ENCODE measurements at regions not wholly inside any gene's neighbourhood (a gene's known extent, or its start where the extent isn't known, plus 50 kb on each side); places are given as distances from the start of the nearest gene placed in this dataset.

GRCh38 chr6:146886587-146887446 is 288.0 kb downstream of the ADGB start:
- DNase-seq = no peak

DNA sequence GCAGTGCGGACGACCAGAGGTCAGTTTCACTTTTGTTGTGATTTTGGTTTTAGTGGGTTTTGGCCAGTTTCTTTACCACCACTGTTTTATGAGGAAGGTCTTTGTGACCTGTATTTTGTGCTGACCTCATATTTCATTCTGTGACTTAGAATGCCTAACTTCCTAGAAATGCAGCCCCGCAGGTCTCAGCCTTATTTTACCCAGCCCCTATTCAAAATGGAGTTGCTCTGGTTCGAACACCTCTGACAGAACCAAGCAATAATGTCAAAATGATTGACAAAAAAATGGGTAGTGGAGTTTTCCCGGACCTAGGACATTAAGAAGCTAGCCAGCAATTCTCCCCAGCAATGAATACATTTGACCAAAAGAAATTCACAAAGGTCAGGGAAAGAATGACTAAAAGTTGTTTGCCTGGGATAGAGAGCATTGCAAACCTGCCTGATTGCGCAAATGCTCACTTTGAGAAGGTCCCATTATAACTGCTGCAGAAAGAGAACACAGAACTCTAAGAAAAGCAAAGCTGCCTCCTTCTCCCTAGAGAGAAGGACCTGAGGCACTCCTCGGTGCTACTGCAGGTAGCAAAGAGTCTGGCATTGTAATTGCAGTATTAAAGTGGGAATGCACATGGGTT is 288.8 kb downstream of the ADGB start:
- no peak for DNase-seq

GRCh38 chr6:146889303-146889702 is 290.5 kb downstream of the ADGB start:
- DNase-seq = no peak

- no peak for DNase-seq
These were observed 291.4 kb downstream of the ADGB start for GRCh38 chr6:146890172-146890571.

GRCh38 chr6:146890644-146891434 is 292.1 kb downstream of the ADGB start:
- no peak for DNase-seq

- no peak for DNase-seq
These were observed 293.0 kb downstream of the ADGB start for GRCh38 chr6:146891615-146892265.

- DNase-seq = no peak
These were observed 293.5 kb downstream of the ADGB start for GRCh38 chr6:146892283-146892612.

DNA sequence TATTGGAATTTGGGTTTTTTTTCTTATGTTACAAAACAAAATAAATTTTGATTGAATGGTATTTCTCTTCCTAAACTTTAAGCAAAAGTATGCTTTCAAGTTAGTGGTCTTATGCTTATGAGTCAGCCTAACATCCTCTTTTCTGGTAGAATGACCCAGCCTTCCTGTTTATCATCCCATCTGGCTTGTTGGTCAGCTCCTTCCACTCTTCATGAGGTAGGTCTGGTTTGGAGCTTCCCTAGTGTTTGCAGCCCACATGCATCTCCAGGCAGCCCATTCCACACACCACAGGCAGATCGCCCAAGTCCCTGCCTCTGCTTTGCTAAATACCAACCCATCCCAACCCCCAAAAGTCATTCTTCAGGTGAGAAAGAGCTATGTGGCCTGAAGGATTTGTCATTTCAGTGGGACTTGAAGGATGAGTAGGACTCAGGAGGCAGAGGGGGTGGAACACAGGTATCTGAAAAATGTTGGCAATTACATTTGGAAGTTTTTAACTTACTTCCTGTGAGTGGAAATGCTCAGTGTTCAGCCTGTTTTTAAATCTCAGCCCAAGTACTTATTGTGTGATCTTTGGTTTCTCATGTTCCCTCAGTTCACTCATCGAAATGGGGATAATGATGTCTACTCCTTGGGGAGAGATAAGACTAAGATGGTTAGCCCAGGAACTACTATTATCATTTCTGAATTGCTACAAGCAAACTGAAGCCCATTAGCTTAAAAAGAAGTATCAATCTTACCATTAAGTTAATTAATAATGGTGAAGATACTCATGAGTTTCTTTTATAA is 294.0 kb downstream of the ADGB start:
- DNase-seq = no peak

DNA sequence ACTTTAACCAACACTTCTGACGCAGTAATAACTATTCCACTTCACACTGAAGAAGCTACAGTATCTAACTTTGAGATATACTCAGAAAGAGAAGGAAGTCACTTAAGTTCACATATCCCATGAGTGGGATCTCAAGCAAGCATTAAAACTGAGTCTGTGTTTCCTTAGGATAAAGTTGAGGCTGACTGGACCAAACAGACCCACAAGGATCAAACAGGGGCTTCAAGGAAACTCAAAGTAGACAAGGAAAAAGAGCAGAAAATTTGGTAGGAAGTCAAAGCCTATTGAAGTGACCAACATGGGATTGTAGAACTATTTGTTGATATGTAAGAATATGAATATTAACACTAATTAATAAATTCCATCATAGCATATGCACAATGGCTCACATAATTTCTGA is 294.9 kb downstream of the ADGB start:
- DNase-seq = no peak

DNA sequence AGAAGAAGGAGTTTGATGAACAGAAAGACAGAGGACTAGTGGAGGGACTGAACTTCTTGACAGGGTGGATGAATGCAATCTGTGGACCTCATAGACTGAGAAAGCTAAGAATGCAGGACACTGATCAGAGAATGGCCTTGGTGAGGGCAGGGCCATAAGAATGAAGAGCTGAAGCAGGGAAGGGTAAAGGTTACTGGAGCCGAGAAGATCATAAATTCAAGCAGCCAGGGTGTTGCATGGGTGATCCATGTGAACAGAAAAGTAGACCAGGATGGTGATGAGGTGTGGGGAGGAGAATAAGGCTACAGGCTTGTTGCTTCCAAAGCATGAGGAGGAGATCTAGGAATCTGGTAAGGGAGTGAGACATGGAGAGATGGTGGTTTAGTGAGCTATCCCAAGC is 295.9 kb downstream of the ADGB start:
- DNase-seq = no peak

- DNase-seq = no peak
These were observed 296.5 kb downstream of the ADGB start for GRCh38 chr6:146895101-146895771.

- no peak for DNase-seq
These were observed 296.9 kb downstream of the ADGB start for GRCh38 chr6:146895772-146896061.

- no peak for DNase-seq
These were observed 297.5 kb downstream of the ADGB start for GRCh38 chr6:146896062-146896813.

GRCh38 chr6:146896960-146897701 is 298.4 kb downstream of the ADGB start:
- DNase-seq = no peak

DNA sequence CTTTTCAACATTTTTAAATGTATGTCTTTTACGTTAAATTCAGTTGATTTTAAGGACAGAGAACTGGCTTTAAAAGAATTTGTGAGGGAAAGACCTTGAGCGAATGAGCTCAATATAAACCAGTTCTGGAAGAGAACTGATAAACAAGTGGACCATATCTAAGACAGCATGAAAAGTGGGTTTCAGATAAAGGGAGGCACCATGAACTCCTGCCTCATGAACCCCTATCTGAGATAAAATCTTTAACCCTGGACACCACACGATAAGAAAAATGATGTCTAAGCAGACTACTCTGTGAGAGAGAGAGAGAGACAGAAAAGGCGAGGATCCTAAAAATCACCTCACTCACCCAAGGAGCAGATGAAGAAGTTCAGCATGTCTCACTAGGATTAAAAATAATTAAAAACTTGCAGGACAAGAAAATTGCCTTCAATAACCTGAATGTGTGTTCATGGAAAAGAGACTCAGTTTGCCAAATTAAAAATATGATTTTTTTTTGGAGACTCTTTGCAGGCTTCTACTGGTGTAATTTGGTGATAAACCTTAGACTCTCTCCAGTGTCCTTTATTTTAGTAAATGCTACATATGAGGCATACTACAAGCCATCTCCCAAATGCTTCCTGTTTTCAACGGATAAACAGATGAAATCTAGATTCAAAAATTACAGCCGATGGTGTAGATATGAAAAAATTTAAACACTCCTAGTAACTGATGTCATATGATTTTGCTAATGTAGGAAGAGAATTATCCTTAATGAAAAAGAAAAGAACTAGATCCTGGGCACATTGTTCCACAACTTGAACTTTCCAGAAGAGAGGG is 299.5 kb downstream of the ADGB start:
- no peak for DNase-seq

- DNase-seq = no peak
These were observed 300.1 kb downstream of the ADGB start for GRCh38 chr6:146898888-146899227.

DNA sequence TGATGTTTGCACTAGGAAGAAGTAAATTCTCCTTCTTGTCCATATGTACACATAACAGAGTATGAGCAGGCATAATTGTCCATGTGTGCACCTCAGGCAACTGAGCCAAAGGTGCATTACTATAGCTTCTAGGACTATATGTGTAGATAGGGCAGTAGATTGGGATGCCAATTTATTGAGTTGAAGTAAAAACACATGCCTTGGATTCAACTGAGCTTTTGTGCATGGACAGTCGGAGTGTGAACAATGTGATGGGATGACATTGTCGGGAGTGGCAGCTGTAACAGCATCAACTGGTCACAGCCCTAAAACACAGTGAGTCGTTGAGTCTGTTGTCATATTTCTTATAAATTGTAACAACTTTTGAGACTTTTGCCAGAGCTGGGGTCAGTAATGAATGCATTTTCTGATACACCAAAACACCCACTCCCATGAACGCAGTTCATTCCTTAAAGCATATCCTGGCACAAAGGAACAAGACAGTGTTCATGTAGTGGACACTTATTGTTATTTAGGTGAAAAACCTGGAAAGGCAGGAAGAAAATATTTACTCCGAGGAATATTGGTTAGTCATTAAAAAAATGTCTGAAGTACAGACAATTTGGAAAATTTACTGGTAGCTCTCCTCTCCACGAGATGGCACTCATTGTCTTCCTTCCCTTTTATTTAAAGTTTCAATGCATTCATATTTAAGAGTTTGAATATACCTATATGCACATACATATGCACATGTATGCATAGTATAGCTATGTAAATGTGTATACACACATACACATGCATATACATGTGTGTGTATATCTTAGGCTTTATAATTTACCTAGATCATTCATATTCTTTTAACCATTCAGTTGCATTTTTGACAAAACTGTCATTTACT is 302.0 kb upstream of the STXBP5 start:
- no peak for DNase-seq

GRCh38 chr6:146902846-146903245 is 301.4 kb upstream of the STXBP5 start:
- no peak for DNase-seq

Measured in left kidney (tissue), 1 donor.